Muscle layer of duodenum (tissue), 2 donors: ENCODE measurements at regions not wholly inside any gene's neighbourhood (a gene's known extent, or its start where the extent isn't known, plus 50 kb on each side); places are given as distances from the start of the nearest gene placed in this dataset.

ENCODE experiments used
- H3K27ac ChIP-seq: one replicate; pipeline ENCODE4 v1.7.0; 2013; ENCODE audit warnings: mild to moderate bottlenecking, low read length
- H3K27me3 ChIP-seq: one replicate; pipeline ENCODE4 v1.7.0; 2013; ENCODE audit warnings: low read depth, mild to moderate bottlenecking, control low read depth, low read length
- H3K36me3 ChIP-seq, 2 donors: one replicate each; pipeline ENCODE4 v1.7.0; 2013; ENCODE audit warnings: low read length in 2 of 2, control low read depth in 1 of 2, mild to moderate bottlenecking in 1 of 2; ENCODE audit not compliant: insufficient read depth in 2 of 2, control insufficient read depth in 1 of 2
- H3K4me1 ChIP-seq, 2 donors: one replicate each; pipeline ENCODE4 v1.7.0; 2013; ENCODE audit warnings: low read length in 2 of 2, mild to moderate bottlenecking in 2 of 2, control low read depth in 1 of 2, moderate library complexity in 1 of 2; ENCODE audit not compliant: insufficient read depth in 2 of 2, control insufficient read depth in 1 of 2
- H3K4me3 ChIP-seq, 2 donors: one replicate each; pipeline ENCODE4 v1.7.0; 2013; ENCODE audit warnings: low read length in 2 of 2, low read depth in 1 of 2, mild to moderate bottlenecking in 1 of 2
- H3K9me3 ChIP-seq, 2 donors: one replicate each; pipeline ENCODE4 v1.7.0; 2013; ENCODE audit warnings: low read length in 2 of 2, control low read depth in 1 of 2, mild to moderate bottlenecking in 1 of 2; ENCODE audit not compliant: control insufficient read depth in 1 of 2
- donor health status: healthy.

- Histone ChIP-seq H3K4me3 (no peak overlapping the region), H3K27ac (no peak overlapping the region), H3K36me3 (no peaks in the 10 kb centered on the region), H3K9me3 (no peaks in the 10 kb centered on the region), H3K4me1 (no peaks in the 10 kb centered on the region), H3K27me3 (no peaks in the 10 kb centered on the region)
These were observed 66.3 kb upstream of the INHBA start for GRCh38 chr7:41769162-41769561.

- H3K27me3 ChIP-seq, result no peaks in the 10 kb centered on the region
- no peaks in the 10 kb centered on the region for H3K9me3 ChIP-seq
- no peak overlapping the region for H3K4me3 ChIP-seq
- H3K4me1 ChIP-seq, result no peaks in the 10 kb centered on the region
- no peak overlapping the region for H3K27ac ChIP-seq
- no peaks in the 10 kb centered on the region for H3K36me3 ChIP-seq
These were observed 60.7 kb upstream of the INHBA start for GRCh38 chr7:41763626-41764025.

DNA sequence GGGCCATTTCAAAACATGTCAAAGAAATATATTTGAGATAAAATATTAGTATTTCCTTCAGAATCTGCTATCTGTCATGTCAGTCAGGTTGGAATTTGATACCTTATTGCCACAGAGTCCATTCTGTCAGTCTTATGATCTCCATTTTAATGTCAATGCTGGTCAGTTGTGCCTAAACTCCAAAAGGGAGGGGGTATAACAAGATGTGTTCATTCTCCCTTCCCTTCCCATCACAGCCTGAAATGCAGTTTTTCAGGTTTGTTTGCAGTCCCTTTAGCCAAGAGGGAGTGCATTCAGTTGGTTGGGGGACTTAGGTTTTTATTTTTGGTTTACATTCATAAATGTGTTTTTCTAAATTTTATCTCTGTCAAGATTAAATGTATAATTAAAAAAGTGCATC, 59.8 kb upstream of the INHBA start:
- Histone ChIP-seq H3K27me3 (no peaks in the 10 kb centered on the region), H3K9me3 (no peaks in the 10 kb centered on the region), H3K36me3 (no peaks in the 10 kb centered on the region), H3K4me1 (no peaks in the 10 kb centered on the region), H3K4me3 (no peak overlapping the region), H3K27ac (no peak overlapping the region)

GRCh38 chr7:41760293-41760692, 57.4 kb upstream of the INHBA start:
- Histone ChIP-seq H3K9me3 (no peaks in the 10 kb centered on the region), H3K4me1 (no peaks in the 10 kb centered on the region), H3K27ac (no peak overlapping the region), H3K27me3 (no peaks in the 10 kb centered on the region), H3K4me3 (no peak overlapping the region), H3K36me3 (no peaks in the 10 kb centered on the region)

DNA sequence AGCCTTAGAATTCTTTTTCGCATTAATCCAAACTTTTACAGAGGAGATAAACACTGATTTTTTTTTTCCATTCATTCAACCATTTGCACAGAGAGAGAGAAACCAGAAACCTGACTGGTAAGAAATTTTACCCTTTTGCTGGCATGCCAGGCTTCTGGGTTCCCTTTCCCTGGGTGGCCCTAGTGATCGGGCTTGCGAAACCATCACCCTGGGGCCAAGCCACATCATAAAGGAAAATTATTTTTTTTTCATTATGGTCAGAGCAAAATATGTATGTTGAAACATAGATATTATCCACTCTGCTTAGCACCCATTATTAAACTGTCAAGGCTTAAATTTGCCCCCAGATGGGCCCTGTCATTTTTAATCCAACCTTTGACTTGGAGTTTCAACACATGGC, 55.4 kb upstream of the INHBA start:
- no peak overlapping the region for H3K27ac ChIP-seq
- H3K27me3 ChIP-seq, result no peaks in the 10 kb centered on the region
- H3K9me3 ChIP-seq, result peaks cover 0 to 4% of the 10 kb centered on the region in 2 donors
- no peaks in the 10 kb centered on the region for H3K36me3 ChIP-seq
- H3K4me3 ChIP-seq, result no peak overlapping the region
- no peaks in the 10 kb centered on the region for H3K4me1 ChIP-seq

- H3K9me3 ChIP-seq, result peaks cover 0 to 4% of the 10 kb centered on the region in 2 donors
- no peak overlapping the region for H3K4me3 ChIP-seq
These were observed 53.8 kb upstream of the INHBA start for GRCh38 chr7:41756650-41757182.

DNA sequence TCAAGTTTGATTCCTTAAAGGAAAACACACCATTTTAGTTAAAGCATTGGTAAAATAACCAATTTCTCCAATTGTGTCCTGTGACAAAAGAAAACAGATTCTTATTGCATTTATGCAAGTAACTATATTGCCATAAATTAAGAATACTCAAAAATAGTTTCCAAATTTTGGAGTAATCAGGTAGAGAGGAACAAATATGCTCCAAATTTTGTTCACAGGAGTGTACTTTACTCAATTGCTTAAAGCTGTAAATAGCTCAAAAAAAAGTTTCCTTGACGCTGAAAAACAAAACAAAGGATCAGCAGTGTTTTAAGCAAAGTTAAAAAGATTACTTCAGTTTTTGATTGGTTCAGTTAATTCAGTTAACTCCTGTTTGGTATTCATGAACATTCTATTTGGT, 52.2 kb upstream of the INHBA start:
- H3K9me3 ChIP-seq, result peaks cover 0 to 4% of the 10 kb centered on the region in 2 donors
- no peaks in the 10 kb centered on the region for H3K36me3 ChIP-seq
- no peaks in the 10 kb centered on the region for H3K4me1 ChIP-seq
- no peaks in the 10 kb centered on the region for H3K27me3 ChIP-seq
- no peak overlapping the region for H3K27ac ChIP-seq
- H3K4me3 ChIP-seq, result no peak overlapping the region

More at GRCh38 chr7:41756650-41757182, 53.8 kb upstream of the INHBA start:
- no peaks in the 10 kb centered on the region for H3K27me3 ChIP-seq
- no peak overlapping the region for H3K27ac ChIP-seq
- H3K4me1 ChIP-seq, result no peaks in the 10 kb centered on the region
- H3K36me3 ChIP-seq, result no peaks in the 10 kb centered on the region

GRCh38 chr7:41754046-41754445, 51.2 kb upstream of the INHBA start:
- no peaks in the 10 kb centered on the region for H3K36me3 ChIP-seq
- peaks cover 0 to 4% of the 10 kb centered on the region in 2 donors for H3K9me3 ChIP-seq
- H3K4me3 ChIP-seq, result no peak overlapping the region
- H3K27me3 ChIP-seq, result no peaks in the 10 kb centered on the region
- no peaks in the 10 kb centered on the region for H3K4me1 ChIP-seq
- no peak overlapping the region for H3K27ac ChIP-seq
